Gastrocnemius medialis (tissue), 4 donors: ENCODE measurements at regions not wholly inside any gene's neighbourhood (a gene's known extent, or its start where the extent isn't known, plus 50 kb on each side); places are given as distances from the start of the nearest gene placed in this dataset.

Experiments used
- ATAC-seq, 2 donors: fragments of 150-250 bp; one replicate each; pipeline ENCODE4 v1.9.1; 2016
- DNase-seq, 2 donors: peaks; one replicate each; pipeline ENCODE4 v3.0.0-alpha.2; 2019
- H3K27ac ChIP-seq, 4 donors: fragments of 200-600 bp; sonication (generic); 1 replicate in 1 of 4; 2 replicates in 3 of 4; pipeline ENCODE4 v1.5.1; 2016 to 2018; ENCODE audit warnings: mild to moderate bottlenecking in 2 of 4, moderate library complexity in 1 of 4
- H3K27me3 ChIP-seq, 3 donors: fragments of 200-600 bp; sonication (generic) in 2 of 3; 1 replicate in 1 of 3; 2 replicates in 2 of 3; pipeline versions ENCODE4 v1.5.1 to v1.6.0; 2016 to 2019; ENCODE audit warnings: mild to moderate bottlenecking in 1 of 3, moderate library complexity in 1 of 3
- H3K36me3 ChIP-seq, 2 donors: fragments of 200-600 bp; sonication (generic) in 1 of 2; one replicate each; pipeline ENCODE4 v1.5.1; 2017 to 2018
- H3K4me1 ChIP-seq, 2 donors: fragments of 200-600 bp; sonication (generic) in 1 of 2; one replicate each; pipeline ENCODE4 v1.5.1; 2016 to 2017; ENCODE audit warnings: mild to moderate bottlenecking in 2 of 2
- H3K4me3 ChIP-seq, 4 donors: fragments of 200-600 bp; sonication (generic) in 3 of 4; 1 replicate in 1 of 4; 2 replicates in 3 of 4; pipeline ENCODE4 v1.5.1; 2016 to 2019; ENCODE audit warnings: mild to moderate bottlenecking in 2 of 4
- H3K9me3 ChIP-seq, 3 donors: fragments of 200-600 bp; sonication (generic) in 2 of 3; 1 replicate in 1 of 3; 2 replicates in 2 of 3; pipeline ENCODE4 v1.5.1; 2016 to 2019
- CTCF ChIP-seq, 5 experiments: fragments of 450-650 bp in 3 of 5; fragments of 200-600 bp in 2 of 5; sonication (generic) in 2 of 5; IDR thresholded peaks in 4 of 5; conservative IDR thresholded peaks in 1 of 5; 1 replicate in 4 of 5; 2 replicates in 1 of 5; pipeline ENCODE4 v1.5.1; 2016 to 2019; ENCODE audit warnings: antibody characterized with exemption in 5 of 5, mild to moderate bottlenecking in 3 of 5, moderate library complexity in 3 of 5
- POLR2A ChIP-seq, 2 donors: fragments of 450-650 bp; IDR thresholded peaks; one replicate each; pipeline ENCODE4 v1.6.1; 2017; ENCODE audit warnings: antibody characterized with exemption in 2 of 2, mild to moderate bottlenecking in 2 of 2, moderate library complexity in 2 of 2
- in situ Hi-C, 4 donors: fragments of 200-750 bp; cut with MboI; loops; one replicate each; pipeline versions ENCODE4 v1.15.0 to v1.8.0; 2017; ENCODE audit warnings: low sequenced_read_pairs in 4 of 4
- intact Hi-C: fragments of 100-400 bp; cut with DNase I; formaldehyde crosslinking; loops from one replicate; pipeline ENCODE4 v1.15.1; 2023; ENCODE audit warnings: low total_unique reads

- no peak for TF ChIP-seq CTCF (IDR thresholded peaks at IDR 0.05 in 4 of 5, conservative IDR thresholded peaks at IDR 0.05 in 1 of 5)
- TF ChIP-seq POLR2A (IDR thresholded peaks at IDR 0.05): no peak
- no peak overlapping the region for H3K27ac ChIP-seq
- in situ Hi-C loops (no loop called here), intact Hi-C loops (no loop called here)
- no peak overlapping the region for H3K4me3 ChIP-seq
- H3K4me1 ChIP-seq: no peaks in the 10 kb centered on the region
- no peaks in the 10 kb centered on the region for H3K9me3 ChIP-seq
- no peak for ATAC-seq
- no peaks in the 10 kb centered on the region for H3K27me3 ChIP-seq
- no peaks in the 10 kb centered on the region for H3K36me3 ChIP-seq
- no peak for DNase-seq
Measured at GRCh38 chr14:40240245-40240859, 808.1 kb upstream of the FBXO33 start.

GRCh38 chr14:40232302-40232701, 800.1 kb upstream of the FBXO33 start:
- Histone ChIP-seq H3K27me3 (no peaks in the 10 kb centered on the region), H3K4me3 (no peak overlapping the region), H3K9me3 (no peaks in the 10 kb centered on the region), H3K27ac (no peak overlapping the region), H3K36me3 (no peaks in the 10 kb centered on the region), H3K4me1 (no peaks in the 10 kb centered on the region)
- in situ Hi-C loops: no loop called here
- DNase-seq (no peak), ATAC-seq (no peak)
- TF ChIP-seq POLR2A (IDR thresholded peaks at IDR 0.05): no peak
- no peak for TF ChIP-seq CTCF (IDR thresholded peaks at IDR 0.05 in 4 of 5, conservative IDR thresholded peaks at IDR 0.05 in 1 of 5)
- intact Hi-C loops: no loop called here

GRCh38 chr14:40229676-40230075, 797.4 kb upstream of the FBXO33 start:
- Histone ChIP-seq H3K27ac (no peak overlapping the region), H3K4me3 (no peak overlapping the region), H3K4me1 (no peaks in the 10 kb centered on the region), H3K36me3 (no peaks in the 10 kb centered on the region), H3K9me3 (no peaks in the 10 kb centered on the region), H3K27me3 (no peaks in the 10 kb centered on the region)
- intact Hi-C loops: no loop called here
- DNase-seq (no peak), ATAC-seq (no peak)
- TF ChIP-seq CTCF (IDR thresholded peaks at IDR 0.05 in 4 of 5, conservative IDR thresholded peaks at IDR 0.05 in 1 of 5): no peak
- TF ChIP-seq POLR2A (IDR thresholded peaks at IDR 0.05): no peak
- in situ Hi-C loops: no loop called here

GRCh38 chr14:40222996-40223395, 790.8 kb upstream of the FBXO33 start:
- Histone ChIP-seq H3K27ac (no peak overlapping the region), H3K9me3 (no peaks in the 10 kb centered on the region), H3K27me3 (no peaks in the 10 kb centered on the region), H3K36me3 (no peaks in the 10 kb centered on the region), H3K4me1 (no peaks in the 10 kb centered on the region), H3K4me3 (no peak overlapping the region)
- ATAC-seq: no peak
- in situ Hi-C loops (no loop called here), intact Hi-C loops (no loop called here)
- TF ChIP-seq POLR2A (IDR thresholded peaks at IDR 0.05) (no peak), CTCF (IDR thresholded peaks at IDR 0.05 in 4 of 5, conservative IDR thresholded peaks at IDR 0.05 in 1 of 5) (no peak)
- no peak for DNase-seq

- no peak for DNase-seq
- intact Hi-C loops (no loop called here), in situ Hi-C loops (no loop called here)
- Histone ChIP-seq H3K4me1 (no peaks in the 10 kb centered on the region), H3K27me3 (no peaks in the 10 kb centered on the region), H3K36me3 (no peaks in the 10 kb centered on the region), H3K27ac (no peak overlapping the region), H3K9me3 (no peaks in the 10 kb centered on the region), H3K4me3 (no peak overlapping the region)
- no peak for TF ChIP-seq POLR2A (IDR thresholded peaks at IDR 0.05)
- no peak for TF ChIP-seq CTCF (IDR thresholded peaks at IDR 0.05 in 4 of 5, conservative IDR thresholded peaks at IDR 0.05 in 1 of 5)
- no peak for ATAC-seq
Measured at GRCh38 chr14:40221428-40221827, 789.2 kb upstream of the FBXO33 start.
